DND-41 (cell line): ENCODE measurements at regions not wholly inside any gene's neighbourhood (a gene's known extent, or its start where the extent isn't known, plus 50 kb on each side); places are given as distances from the start of the nearest gene placed in this dataset.

ENCODE experiments used
- ATAC-seq: fragments of 200-7000 bp; cut with Tn5 transposase; 3 replicates; pipeline ENCODE4 v1.9.1; 2021; ENCODE audit warnings: low read depth; ENCODE audit not compliant: insufficient read depth
- DNase-seq: peaks from one replicate; pipeline ENCODE4 v3.0.0-alpha.2; 2020
- H2AFZ ChIP-seq: 2 replicates; pipeline ENCODE4 v1.6.0; 2012; ENCODE audit warnings: low read depth, low read length
- H3K27ac ChIP-seq: 2 replicates; pipeline ENCODE4 v1.5.1; 2012; ENCODE audit warnings: low read length, inconsistent platforms
- H3K27me3 ChIP-seq: fragments of 200-600 bp; sonication (generic); 2 replicates; pipeline ENCODE4 v1.6.0; 2012; ENCODE audit warnings: low read length, mild to moderate bottlenecking, inconsistent platforms; ENCODE audit not compliant: insufficient read depth, poor library complexity
- H3K36me3 ChIP-seq: 2 replicates; pipeline ENCODE4 v1.5.1; 2012; ENCODE audit warnings: low read length, inconsistent platforms; ENCODE audit not compliant: insufficient read depth
- H3K4me1 ChIP-seq: 2 replicates; pipeline ENCODE4 v1.5.1; 2012; ENCODE audit warnings: mild to moderate bottlenecking, low read length; ENCODE audit not compliant: insufficient read depth
- H3K4me2 ChIP-seq: 2 replicates; pipeline ENCODE4 v1.6.0; 2012; ENCODE audit warnings: mild to moderate bottlenecking, moderate library complexity, low read length, inconsistent platforms; ENCODE audit not compliant: insufficient read depth
- H3K4me3 ChIP-seq, 2 experiments: fragments of 200-600 bp in 1 of 2; shearing (Covaris generic) in 1 of 2; 2 replicates each; pipeline ENCODE4 v1.5.1; 2012 to 2016; ENCODE audit warnings: inconsistent platforms in 2 of 2, low read length in 2 of 2, mild to moderate bottlenecking in 2 of 2, low read depth in 1 of 2, moderate library complexity in 1 of 2
- H3K79me2 ChIP-seq: 2 replicates; pipeline ENCODE4 v1.6.0; 2012; ENCODE audit warnings: low read length, inconsistent platforms; ENCODE audit not compliant: insufficient read depth
- H3K9ac ChIP-seq: 2 replicates; pipeline ENCODE4 v1.6.0; 2012; ENCODE audit warnings: low read depth, mild to moderate bottlenecking, inconsistent platforms, low read length, moderate library complexity
- H3K9me3 ChIP-seq: 2 replicates; pipeline ENCODE4 v1.5.1; 2012; ENCODE audit warnings: low read length, moderate library complexity, mild to moderate bottlenecking, inconsistent platforms; ENCODE audit not compliant: insufficient read depth, severe bottlenecking
- H4K20me1 ChIP-seq: 2 replicates; pipeline ENCODE4 v1.6.0; 2012; ENCODE audit warnings: low read length; ENCODE audit not compliant: insufficient read depth
- EZH2 ChIP-seq: IDR thresholded peaks from 3 replicates; pipeline ENCODE4 v1.6.1; 2012; ENCODE audit warnings: borderline replicate concordance, low read depth, mild to moderate bottlenecking, moderate library complexity, low read length, inconsistent platforms; ENCODE audit not compliant: severe bottlenecking
- TF ChIP-seq, protein P1 (sequence below): IDR thresholded peaks from 2 replicates; pipeline ENCODE4 v1.5.1; 2012; ENCODE audit warnings: borderline replicate concordance, low read length, moderate library complexity, mild to moderate bottlenecking; ENCODE audit not compliant: poor library complexity, severe bottlenecking; ENCODE audit errors: extremely low read depth

DNA sequence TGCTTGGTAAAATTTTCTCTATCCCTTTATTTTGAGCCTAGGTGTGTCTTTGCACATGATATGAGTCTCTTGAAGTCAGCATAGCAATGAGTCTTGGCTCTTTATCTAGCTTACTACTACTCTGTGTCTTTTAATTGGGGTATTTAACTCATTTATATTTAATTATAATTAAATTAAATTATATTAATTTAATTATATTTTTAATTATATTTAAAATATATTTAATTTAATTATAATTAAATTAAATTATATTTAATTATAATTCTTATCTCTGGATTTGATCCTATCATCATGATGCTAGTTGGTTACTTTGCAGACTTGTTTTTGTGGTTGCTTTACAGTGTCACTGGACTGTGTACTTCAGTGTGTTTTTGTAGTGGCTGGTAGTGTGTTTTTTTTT, 201.2 kb upstream of the ITM2A start:
- no peaks in the 10 kb centered on the region for H3K9me3 ChIP-seq
- no peak overlapping the region for H2AFZ ChIP-seq
- ATAC-seq, result no peak

DNA sequence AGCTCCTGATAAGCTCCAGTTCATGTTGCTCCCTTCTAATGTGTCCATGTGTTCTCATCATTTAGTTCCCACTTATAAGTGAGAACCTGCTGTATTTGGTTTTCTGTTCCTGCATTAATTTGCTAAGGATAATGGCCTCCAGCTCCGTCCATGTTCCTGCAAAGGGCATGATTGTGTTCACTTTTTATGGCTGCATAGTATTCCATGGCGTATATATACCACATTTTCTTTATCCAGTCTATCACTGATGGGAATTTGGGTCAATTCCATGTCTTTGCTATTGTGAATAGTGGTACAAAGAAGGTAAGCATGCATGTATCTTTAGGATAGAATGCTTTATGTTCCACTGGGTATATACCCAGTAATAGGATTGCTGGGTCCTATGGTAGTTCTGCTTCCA, 197.2 kb upstream of the ITM2A start:
- Histone ChIP-seq H3K27ac (no peak overlapping the region), H4K20me1 (no peaks in the 10 kb centered on the region), H3K9ac (no peak overlapping the region), H3K4me2 (no peak overlapping the region), H3K27me3 (no peaks in the 10 kb centered on the region), H3K4me1 (no peaks in the 10 kb centered on the region), H2AFZ (no peak overlapping the region), H3K9me3 (no peaks in the 10 kb centered on the region), H3K79me2 (no peaks in the 10 kb centered on the region), H3K36me3 (no peaks in the 10 kb centered on the region), H3K4me3 (no peak overlapping the region)
- TF ChIP-seq, protein P1, sequence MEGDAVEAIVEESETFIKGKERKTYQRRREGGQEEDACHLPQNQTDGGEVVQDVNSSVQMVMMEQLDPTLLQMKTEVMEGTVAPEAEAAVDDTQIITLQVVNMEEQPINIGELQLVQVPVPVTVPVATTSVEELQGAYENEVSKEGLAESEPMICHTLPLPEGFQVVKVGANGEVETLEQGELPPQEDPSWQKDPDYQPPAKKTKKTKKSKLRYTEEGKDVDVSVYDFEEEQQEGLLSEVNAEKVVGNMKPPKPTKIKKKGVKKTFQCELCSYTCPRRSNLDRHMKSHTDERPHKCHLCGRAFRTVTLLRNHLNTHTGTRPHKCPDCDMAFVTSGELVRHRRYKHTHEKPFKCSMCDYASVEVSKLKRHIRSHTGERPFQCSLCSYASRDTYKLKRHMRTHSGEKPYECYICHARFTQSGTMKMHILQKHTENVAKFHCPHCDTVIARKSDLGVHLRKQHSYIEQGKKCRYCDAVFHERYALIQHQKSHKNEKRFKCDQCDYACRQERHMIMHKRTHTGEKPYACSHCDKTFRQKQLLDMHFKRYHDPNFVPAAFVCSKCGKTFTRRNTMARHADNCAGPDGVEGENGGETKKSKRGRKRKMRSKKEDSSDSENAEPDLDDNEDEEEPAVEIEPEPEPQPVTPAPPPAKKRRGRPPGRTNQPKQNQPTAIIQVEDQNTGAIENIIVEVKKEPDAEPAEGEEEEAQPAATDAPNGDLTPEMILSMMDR, result no peak
- no peak for TF ChIP-seq EZH2
- no peak for ATAC-seq
- DNase-seq, result no peak

More for the DNA sequence above, 201.2 kb upstream of the ITM2A start:
- Histone ChIP-seq H4K20me1 (no peaks in the 10 kb centered on the region), H3K4me2 (no peak overlapping the region), H3K79me2 (no peaks in the 10 kb centered on the region), H3K4me1 (no peaks in the 10 kb centered on the region), H3K36me3 (no peaks in the 10 kb centered on the region), H3K27ac (no peak overlapping the region), H3K9ac (no peak overlapping the region), H3K27me3 (no peaks in the 10 kb centered on the region), H3K4me3 (no peak overlapping the region)
- no peak for DNase-seq
- no peak for TF ChIP-seq EZH2
- TF ChIP-seq, protein P1, result no peak

DNA sequence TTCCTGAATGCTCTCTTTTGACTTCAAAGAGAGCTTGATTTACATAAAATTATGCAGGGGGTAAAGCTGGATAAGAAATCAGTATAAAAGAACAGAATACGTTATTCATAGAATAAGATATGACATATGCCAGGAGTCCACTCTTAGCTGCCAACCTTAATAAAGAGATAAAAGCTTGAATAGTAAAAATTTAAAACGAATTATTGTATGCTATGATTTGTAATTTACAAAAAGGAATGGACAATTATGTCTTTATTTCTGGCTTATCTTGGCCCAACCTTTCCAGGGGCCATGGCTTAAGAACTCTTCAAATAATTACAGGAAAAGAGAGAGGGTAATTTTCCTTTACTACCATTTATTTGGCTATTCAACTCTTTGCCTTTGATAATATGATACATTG, 192.2 kb upstream of the ITM2A start:
- no peaks in the 10 kb centered on the region for H4K20me1 ChIP-seq
- H3K9me3 ChIP-seq, result no peaks in the 10 kb centered on the region
- no peaks in the 10 kb centered on the region for H3K36me3 ChIP-seq
- H3K4me3 ChIP-seq, result no peak overlapping the region
- no peaks in the 10 kb centered on the region for H3K79me2 ChIP-seq
- ATAC-seq (no peak), DNase-seq (no peak)
- H3K27ac ChIP-seq, result no peak overlapping the region
- H3K4me2 ChIP-seq, result no peak overlapping the region
- no peaks in the 10 kb centered on the region for H3K4me1 ChIP-seq
- no peaks in the 10 kb centered on the region for H3K27me3 ChIP-seq
- no peak overlapping the region for H2AFZ ChIP-seq
- TF ChIP-seq, protein P1, result no peak
- no peak for TF ChIP-seq EZH2
- no peak overlapping the region for H3K9ac ChIP-seq

DNA sequence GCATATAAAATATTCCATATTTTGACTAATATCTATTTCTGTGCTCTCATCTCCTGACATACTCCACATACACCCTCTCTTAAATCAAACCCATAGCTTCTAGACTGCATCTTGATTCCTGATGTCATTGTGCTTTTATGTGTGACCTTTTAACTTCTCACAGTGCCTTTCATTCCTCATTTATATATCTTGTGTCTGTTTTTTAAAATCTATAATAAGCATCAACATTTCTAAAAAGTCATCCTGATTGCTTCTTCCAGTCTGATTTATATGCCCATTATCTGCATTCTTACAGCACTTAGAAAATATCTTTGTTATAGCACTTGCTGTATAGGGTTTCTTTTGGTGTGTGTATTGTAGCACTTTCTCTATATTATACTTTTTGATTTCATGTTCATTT, 190.1 kb upstream of the ITM2A start:
- ATAC-seq (no peak), DNase-seq (no peak)
- TF ChIP-seq, protein P1, result no peak
- no peak for TF ChIP-seq EZH2
- Histone ChIP-seq H4K20me1 (no peaks in the 10 kb centered on the region), H3K4me1 (no peaks in the 10 kb centered on the region), H3K36me3 (no peaks in the 10 kb centered on the region), H3K9me3 (no peaks in the 10 kb centered on the region), H3K27me3 (no peaks in the 10 kb centered on the region), H3K79me2 (no peaks in the 10 kb centered on the region), H3K27ac (no peak overlapping the region), H3K9ac (no peak overlapping the region), H3K4me3 (no peak overlapping the region), H2AFZ (no peak overlapping the region), H3K4me2 (no peak overlapping the region)
